GM10266 (cell line): ENCODE measurements at regions not wholly inside any gene's neighbourhood (a gene's known extent, or its start where the extent isn't known, plus 50 kb on each side); places are given as distances from the start of the nearest gene placed in this dataset.

ENCODE experiments used
- DNase-seq: peaks from one replicate; pipeline ENCODE4 v3.0.0; 2012; ENCODE audit errors: extremely low spot score
- TF ChIP-seq, protein P1 (sequence below): IDR thresholded peaks from 2 replicates; pipeline ENCODE4 v1.5.1; 2012; ENCODE audit warnings: mild to moderate bottlenecking, low read depth; ENCODE audit not compliant: control insufficient read depth, insufficient read depth; ENCODE audit errors: missing control alignments

DNA sequence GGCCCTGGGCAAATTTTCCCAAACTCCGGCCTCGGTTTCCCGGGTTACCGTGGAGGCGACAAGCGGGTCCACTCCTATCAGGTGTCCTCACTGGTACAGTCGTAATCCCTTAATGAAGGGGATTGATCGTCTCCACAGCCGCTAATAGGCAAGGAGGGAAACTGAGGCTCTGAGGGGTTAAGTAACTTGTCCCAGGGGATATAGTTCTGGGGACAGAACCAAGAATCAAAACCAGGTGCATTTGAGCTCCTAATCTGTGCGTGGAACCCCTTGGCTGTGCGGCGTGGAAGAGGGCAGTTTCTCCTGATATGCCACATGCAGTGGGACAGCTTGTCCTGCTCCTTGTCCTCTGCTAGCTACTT lies 157.2 kb downstream of the CYRIA start:
- TF ChIP-seq, protein P1, sequence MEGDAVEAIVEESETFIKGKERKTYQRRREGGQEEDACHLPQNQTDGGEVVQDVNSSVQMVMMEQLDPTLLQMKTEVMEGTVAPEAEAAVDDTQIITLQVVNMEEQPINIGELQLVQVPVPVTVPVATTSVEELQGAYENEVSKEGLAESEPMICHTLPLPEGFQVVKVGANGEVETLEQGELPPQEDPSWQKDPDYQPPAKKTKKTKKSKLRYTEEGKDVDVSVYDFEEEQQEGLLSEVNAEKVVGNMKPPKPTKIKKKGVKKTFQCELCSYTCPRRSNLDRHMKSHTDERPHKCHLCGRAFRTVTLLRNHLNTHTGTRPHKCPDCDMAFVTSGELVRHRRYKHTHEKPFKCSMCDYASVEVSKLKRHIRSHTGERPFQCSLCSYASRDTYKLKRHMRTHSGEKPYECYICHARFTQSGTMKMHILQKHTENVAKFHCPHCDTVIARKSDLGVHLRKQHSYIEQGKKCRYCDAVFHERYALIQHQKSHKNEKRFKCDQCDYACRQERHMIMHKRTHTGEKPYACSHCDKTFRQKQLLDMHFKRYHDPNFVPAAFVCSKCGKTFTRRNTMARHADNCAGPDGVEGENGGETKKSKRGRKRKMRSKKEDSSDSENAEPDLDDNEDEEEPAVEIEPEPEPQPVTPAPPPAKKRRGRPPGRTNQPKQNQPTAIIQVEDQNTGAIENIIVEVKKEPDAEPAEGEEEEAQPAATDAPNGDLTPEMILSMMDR = no peak
- no peak for DNase-seq

DNA sequence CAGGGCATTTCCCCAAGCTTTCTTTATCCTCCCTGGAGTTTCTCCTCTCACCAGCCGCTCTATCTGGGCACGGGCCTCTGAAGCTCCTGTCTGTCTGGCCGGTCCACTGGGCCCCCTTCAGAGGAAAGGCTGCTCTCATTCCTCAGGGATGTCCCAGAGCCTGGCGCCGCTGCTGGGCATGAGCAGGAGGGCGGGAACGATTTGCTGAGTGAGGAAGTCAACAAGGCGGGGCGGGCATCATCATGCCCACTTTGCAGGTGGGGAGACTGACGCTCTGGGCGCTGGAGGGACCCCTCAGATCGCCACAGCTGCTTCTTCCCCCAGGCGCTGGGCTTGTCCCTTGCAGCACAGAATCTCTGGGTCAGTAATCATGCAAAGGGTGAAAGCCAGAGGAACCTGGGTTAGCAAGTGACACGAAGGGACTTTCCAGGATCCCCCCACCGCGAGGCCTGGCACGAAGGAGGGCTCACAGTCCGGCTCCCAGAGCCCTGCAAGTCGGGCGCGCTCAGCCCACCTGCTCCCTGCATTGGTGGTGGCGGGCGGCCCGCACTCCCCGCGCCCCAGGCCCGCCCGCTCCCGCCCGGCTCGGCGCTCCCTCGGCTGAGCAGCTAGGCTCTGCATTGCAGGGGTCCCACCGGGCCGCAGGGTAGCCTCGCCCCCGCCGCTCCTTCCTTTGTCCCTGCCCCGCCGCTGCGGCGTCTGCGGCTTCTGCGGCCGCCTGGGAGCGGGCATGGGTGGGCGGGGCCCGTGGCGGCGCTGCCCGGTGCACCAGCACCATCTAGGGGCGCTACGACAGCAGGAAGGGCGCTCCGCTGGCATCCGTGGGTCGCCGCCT lies 157.8 kb downstream of the CYRIA start:
- TF ChIP-seq, protein P1 = peak; percentile 23
- no peak for DNase-seq

DNA sequence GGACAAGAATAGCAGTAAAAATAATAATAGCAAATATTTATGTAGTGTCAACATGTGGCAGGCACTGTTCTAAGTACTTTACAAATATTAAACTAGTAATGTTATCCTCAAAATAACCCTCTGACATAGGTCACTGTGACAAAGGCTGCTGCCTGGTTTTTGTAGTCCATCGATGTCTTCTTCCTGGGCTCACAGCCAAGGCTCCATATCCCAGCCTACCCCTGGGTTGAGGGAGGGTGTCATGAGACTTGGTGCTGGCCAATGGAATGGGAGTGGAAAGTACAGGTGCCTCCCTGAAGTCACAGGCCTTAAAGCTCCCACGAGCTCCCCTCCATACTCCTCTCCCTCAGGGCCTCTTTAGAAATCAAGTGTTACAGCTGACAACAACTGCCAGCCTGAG lies 159.3 kb downstream of the CYRIA start:
- TF ChIP-seq, protein P1 = no peak

DNA sequence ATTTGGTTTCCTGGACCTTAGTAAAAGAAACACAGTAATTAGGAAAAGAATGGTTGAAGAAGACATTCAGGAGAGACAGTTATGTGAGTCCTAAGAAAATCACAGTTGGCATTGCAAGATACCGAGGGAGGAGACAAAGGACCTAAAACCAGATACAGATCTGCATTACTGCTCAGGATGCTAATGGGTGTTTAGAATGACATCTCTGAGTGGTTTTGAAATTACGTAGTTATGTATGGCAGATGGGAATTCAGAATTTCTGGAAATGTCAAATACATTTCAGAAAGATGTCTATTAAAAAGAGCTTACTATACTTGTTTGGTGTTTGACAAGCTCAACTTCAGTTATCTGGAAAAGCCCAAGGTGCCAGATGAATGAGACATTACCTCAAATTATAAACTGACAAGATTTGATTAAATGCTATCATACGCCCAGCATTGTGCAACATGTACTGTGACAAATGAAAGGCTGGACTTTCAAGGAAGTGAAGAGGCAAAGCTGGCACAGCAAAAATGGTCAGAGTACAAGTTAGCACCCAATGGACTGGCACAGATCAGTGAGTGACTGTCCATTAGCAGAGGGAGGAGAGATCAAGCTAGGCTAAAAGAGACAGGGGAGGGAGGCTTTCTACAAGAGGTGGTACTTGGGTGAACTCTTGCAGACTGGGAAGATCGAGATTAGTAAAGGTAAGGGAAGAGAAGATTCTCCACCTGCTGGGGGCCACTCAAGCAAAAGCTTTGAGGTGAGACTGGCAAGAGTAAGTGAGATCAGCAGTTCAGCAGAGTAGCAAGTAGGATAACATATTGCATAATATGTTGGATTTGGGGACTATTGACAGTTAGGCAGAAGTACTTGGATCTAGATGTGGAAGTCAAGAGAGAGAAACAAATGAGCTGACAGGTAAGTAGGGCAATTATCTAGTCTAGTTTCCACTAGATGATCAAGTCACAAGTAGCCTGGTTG lies 168.9 kb downstream of the CYRIA start:
- no peak for DNase-seq
- TF ChIP-seq, protein P1 = no peak

More for the DNA sequence above, 159.3 kb downstream of the CYRIA start:
- no peak for DNase-seq

DNA sequence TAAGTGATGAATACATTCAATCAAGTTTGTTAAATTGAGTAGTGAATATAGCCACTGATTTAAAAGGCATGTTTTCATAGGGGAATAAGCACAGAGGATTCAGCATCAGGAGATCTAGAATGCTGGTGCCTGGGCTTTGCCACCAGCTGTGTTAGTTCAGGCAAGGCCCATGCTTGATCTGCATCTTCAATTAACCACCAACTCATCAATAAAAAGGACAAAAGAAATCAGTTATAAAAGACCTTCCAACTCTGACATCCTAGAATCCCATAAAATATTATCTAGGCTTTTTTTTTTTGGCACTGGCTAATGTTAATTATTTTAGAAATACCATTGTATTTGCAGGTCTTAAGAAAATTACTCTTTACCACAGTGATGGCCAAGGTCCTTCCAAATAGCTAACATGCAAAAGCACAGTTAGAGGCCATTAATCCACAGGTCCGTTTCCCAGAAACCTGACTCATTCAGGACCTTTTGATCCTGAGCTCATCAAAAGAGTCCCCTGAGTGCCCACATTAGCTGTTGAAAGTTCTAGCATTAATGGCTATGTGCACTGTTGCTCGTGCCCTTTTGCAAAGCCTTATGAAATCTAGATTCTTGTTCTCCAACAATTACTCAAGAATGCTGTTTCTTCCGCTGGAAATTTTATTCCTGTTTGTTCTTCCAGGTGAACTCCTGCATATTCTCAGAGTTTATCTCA lies 170.0 kb downstream of the CYRIA start:
- TF ChIP-seq, protein P1 = no peak
- DNase-seq = no peak

DNA sequence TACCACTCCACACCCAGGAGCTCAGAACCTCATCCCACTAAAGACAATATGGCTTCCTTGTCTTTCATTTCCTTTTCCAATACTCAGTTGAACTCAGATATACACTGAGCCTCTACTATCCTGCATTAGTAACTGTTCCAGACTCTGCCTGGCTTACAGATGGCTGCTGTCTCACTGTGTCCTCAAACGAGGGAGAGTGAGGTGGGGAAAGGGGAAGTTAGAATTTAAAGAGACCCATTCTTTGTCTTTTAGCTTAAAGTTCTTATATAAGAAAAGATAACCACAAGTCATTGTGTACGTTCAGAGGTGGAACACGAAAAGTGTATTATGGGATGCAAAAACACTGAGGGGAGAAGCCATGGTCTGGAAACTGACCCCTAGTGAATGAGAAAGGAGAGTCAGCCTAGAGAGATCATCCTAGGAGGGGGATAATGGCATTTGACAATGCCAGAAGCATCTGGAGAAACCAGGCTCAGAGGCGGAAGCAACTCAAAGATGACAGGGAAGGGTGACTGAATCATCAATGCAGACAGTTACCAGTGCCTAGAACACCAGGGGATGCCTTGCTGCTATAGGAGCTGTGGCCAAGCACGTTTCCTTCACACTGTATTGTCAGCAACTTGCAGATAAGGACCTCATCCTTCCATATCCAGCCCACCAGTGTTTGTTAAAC lies 170.7 kb downstream of the CYRIA start:
- DNase-seq = no peak
- TF ChIP-seq, protein P1 = no peak
